Activated CD8-positive, alpha-beta memory T cell treated with anti-CD3 and anti-CD28 coated beads, Interleukin-2, amount 50 U/mL, for 24 hours (primary cell): ENCODE measurements at regions not wholly inside any gene's neighbourhood (a gene's known extent, or its start where the extent isn't known, plus 50 kb on each side); places are given as distances from the start of the nearest gene placed in this dataset.

ENCODE experiments used
- DNase-seq: peaks from one replicate; pipeline ENCODE4 v3.0.0-alpha.2; 2020; ENCODE audit errors: extremely low read depth

DNA sequence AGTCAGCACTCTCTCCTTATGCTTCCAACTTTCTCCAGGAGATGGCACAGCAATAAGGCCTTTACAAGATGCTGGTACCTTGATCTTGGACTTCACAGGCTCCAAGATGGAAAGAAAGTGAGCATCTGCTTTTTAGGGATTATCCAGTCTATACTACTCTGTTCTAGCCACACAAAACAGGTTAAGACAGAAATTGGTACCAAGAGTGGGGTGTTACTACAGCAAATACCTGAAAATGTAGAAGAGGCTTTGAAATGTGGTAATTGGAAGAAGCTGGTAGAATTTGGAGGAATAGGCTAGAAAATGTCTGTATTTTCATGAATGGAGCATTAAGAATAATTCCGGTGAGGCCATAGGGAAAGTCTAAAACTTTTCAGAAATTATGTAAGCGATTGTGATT, 484.8 kb upstream of the GRIA1 start:
- DNase-seq = no peak

DNA sequence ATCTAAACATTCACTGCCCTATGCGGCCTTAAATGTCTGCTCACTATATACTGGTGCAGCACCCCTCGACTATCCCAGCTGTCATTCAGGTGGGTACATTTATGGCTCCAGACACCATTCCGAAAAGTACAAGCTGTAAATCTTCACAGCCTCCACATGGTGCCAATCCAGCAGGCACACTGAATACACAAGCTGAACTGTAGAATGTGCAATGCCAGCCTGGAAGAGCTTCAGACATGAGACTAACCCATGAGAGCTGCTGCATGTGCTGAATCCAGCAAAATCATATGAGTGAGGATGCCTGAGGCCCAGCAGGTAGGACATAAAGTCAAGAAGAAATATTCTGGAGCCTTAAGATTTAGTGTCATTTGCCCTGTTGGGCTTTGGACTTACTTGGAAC, 483.8 kb upstream of the GRIA1 start:
- no peak for DNase-seq

DNA sequence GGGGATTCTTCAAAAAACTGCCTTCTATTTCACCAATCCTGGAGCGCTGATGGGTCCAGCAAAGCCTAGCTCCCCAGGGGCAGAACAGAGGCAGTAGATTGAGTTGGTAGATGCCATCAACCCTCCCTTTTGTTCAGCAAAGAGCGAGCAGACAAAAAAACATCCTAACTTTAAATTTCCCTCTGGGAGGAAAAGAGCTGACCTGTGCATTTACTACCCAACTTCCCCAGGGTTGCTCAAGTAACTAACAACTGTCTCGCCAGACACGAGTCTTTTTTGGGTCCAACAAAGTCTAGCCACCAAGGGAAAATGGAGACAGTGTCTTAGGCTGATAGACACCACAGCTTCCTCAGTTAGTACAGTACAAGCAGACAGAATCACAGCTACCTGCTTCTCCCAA, 476.3 kb upstream of the GRIA1 start:
- no peak for DNase-seq

- no peak for DNase-seq
These were observed 472.3 kb upstream of the GRIA1 start for GRCh38 chr5:153018121-153018520.

GRCh38 chr5:153030755-153031725, 459.4 kb upstream of the GRIA1 start:
- DNase-seq = no peak

DNA sequence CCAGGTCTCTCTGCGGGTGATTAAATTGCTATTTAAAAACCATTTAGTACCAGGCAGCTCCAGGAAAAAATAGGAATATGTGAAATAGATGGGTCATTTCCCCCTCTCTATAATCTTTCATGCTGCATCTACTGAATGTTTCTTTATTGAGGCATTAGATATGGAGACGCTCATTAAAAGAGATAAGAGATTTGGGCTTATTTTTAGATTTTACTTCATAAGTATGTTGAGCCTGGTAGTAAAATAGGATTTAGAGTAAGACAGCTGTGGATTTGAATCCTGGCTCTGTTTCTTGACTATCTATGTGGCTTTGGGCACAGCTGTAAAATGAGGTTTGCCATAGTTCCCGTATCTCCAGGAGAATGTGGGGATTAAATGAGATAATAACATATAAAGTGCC, 451.0 kb upstream of the GRIA1 start:
- DNase-seq = no peak

DNA sequence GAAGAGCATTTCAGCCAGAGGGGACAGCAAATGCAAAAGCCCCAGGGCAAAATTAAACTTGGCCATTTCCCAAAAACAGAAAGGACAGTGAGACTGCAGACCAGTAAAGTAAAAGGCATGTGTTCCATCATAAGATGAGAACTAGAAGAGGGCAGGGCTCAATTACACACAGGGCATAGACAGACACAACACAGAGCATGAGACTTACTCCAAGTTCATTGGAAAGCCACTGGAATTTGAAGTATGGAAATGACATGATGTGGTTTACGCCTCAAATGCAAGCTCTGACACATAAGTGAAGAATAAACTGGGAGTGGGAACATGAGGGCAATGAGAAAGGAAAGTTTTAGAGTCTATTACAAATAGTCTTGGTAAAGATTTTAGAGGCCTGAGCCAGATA, 446.6 kb upstream of the GRIA1 start:
- no peak for DNase-seq

DNA sequence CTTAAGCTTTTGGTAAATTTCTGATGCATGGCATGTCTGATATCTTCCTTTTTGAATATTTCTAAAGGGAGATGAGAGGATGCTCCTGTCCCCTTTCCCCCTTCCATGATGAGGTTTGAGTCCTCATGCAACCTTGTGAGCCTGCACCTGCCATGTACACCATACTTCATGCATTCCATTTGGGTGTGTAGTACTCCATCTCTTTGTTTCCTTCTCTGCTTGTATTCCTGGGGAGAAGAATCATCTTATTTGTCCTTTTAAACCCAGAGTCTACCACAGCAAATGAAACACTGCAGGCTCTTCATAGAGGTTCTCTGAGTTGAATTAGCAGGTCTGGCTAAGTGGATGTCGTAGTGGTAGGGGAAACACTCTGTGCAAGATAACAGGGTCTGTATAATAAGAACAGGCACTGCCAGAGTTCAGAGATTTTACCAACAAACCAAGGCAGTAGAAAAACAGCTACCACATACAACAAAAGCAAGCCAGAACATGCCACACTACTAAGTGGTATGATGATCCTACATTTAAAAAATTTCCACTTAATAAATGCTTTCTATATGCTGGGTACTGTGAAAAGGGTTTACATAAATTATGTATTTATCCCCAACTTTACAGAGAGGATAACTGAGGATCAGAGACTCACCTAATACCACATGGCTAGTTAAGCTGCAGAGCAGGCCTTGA, 439.8 kb upstream of the GRIA1 start:
- no peak for DNase-seq

GRCh38 chr5:153066281-153066680, 424.2 kb upstream of the GRIA1 start:
- no peak for DNase-seq

DNA sequence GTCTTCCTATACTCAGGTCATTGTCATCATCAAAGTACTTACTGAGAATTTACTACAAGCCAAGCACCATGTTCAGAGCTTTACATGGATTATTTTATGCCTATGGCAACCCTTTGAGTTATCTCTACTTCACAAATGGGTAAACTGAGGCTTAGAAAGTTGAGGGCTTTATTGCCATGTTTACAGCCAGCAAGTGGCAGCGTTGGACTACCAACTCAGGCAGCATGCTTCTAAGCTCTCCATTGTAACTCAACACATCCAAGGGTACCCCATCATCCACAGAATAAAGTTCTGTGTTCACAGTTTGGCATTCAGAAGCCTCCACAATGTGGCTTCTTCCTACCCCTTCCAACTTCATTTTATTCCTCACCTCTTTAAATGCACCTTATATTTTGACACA, 422.6 kb upstream of the GRIA1 start:
- no peak for DNase-seq

DNA sequence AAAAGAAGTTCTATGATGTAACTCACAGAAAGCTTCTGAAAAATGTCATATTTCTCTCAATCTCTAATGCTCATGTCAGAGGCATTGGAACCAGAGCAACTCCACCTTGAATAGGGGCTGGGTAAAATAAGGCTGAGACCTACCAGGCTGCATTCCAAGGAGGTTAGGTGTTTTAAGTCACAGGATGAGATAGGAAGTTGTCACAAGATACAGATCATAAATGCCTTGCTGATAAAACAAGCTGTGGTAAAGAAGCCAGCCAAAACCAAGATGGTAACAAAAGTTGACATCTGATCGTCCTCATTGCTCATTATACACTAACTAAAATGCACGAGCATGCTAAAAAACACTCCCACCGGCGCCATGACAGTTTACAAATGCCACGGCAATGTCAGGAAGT, 411.1 kb upstream of the GRIA1 start:
- DNase-seq = no peak

DNA sequence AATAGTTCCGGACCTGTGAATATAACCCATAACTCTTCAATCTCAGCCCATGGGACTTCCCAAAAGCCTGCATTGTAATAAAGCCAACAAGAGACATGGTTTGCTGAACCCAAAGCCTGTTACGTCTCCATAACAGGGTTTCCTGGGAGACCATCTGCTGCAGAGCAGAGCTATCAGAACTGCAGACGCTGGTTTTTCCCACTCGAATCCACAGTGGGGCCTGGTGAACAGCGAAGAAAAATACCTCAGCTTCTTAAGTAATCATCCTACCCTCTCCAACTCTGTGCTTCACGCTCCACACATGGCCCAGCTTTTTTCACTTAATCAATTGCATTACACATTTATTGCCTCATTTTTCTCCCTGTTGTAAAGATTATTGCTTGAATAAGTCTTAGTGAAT, 409.5 kb upstream of the GRIA1 start:
- DNase-seq = no peak

DNA sequence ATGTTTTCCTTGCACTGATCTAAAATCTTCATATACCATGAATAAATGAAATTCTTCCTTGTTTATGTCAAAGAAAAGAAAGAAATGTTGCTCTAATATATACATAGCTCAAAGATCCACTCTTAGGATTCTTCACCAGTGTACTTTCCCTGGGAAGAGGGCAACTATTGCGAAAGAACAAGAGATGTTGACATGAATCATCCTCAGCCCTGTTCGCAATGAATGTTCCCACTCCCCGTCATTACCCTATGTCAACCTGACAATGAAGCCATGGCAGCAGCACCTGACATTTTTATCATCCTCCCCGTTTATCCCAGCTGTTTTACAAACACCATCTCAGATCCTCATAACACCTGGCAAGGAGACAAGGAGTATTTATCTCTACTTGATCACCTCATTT, 409.1 kb upstream of the GRIA1 start:
- no peak for DNase-seq

- DNase-seq = no peak
These were observed 406.0 kb upstream of the GRIA1 start for GRCh38 chr5:153084511-153084910.

DNA sequence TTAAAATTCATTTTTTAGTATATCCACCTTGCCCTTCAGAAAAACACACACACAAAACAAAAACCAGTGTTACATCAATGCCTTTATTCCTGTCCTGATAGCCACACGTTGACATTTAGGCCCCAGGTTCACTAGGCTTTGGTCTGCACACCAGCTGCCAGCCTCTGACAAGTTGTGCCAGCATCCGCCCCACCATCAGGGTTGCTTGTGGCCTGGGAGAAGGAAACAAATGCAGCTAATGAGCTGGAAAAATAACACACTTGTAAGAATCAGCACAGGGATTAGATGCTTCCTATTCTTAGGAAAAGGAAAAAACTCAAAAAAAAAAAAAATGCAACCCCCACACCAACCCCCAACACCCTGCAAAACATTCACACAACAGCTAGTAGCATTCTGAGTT, 404.0 kb upstream of the GRIA1 start:
- DNase-seq = no peak

GRCh38 chr5:153088538-153088937, 401.9 kb upstream of the GRIA1 start:
- DNase-seq = no peak

DNA sequence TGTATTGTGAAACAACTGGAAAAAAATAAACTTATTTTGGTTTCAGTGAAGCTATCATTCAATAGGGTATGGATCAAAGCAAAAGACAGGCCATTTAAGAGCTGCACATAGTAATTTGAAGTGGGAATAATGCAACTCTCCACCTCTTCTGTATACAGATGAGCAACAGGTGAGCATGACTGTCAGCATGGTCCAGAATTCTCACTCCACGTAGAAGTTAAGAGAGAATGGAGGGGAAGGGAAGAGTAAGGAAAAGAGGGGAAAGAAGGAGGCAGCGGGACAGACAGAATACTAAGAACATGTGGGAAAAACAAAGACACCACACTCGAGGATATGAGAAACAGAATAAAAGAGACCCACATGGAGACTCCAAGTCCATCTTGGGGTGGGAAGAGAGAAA, 396.1 kb upstream of the GRIA1 start:
- no peak for DNase-seq

GRCh38 chr5:153096381-153096780, 394.1 kb upstream of the GRIA1 start:
- DNase-seq = no peak

- DNase-seq = no peak
These were observed 391.1 kb upstream of the GRIA1 start for GRCh38 chr5:153099328-153099727.

GRCh38 chr5:153101235-153102180, 389.0 kb upstream of the GRIA1 start:
- DNase-seq = no peak

GRCh38 chr5:153116916-153117315, 373.6 kb upstream of the GRIA1 start:
- DNase-seq = no peak

DNA sequence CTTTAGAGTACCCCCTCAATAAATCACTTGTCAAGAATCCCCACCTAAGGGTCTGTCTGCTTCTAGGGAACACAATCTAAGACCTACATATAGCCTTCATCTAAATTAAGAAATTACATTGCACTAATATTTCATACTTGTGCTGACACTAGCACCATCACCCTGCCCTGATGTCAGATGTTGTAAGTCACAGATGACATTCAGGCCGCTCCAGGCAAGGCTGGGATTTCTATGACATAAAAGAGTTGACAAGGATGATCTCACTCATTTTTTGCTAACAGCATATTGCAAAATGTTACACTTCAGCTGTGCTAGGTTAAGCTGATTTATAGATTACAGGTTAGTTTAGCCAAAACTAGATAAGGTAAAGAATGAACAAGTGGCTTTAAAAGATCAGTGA, 372.5 kb upstream of the GRIA1 start:
- no peak for DNase-seq
